ENCODE measurements at regions not wholly inside any gene's neighbourhood (a gene's known extent, or its start where the extent isn't known, plus 50 kb on each side); places are given as distances from the start of the nearest gene placed in this dataset.

- TF ChIP-seq EZH2 (IDR thresholded peaks at IDR 0.05) (no peak), POLR2AphosphoS5 (IDR thresholded peaks at IDR 0.05; ENCODE audit: borderline replicate concordance, low read depth, low read length) (no peak), FOXP2 (optimal IDR thresholded peaks at IDR 0.05; ENCODE audit: control extremely low read depth, extremely low read length, insufficient read depth) (no peak)
These were observed 703.2 kb downstream of the HDGFL1 start for GRCh38 chr6:23272536-23272935.
